ENCODE measurements at regions not wholly inside any gene's neighbourhood (a gene's known extent, or its start where the extent isn't known, plus 50 kb on each side); places are given as distances from the start of the nearest gene placed in this dataset.

DNA sequence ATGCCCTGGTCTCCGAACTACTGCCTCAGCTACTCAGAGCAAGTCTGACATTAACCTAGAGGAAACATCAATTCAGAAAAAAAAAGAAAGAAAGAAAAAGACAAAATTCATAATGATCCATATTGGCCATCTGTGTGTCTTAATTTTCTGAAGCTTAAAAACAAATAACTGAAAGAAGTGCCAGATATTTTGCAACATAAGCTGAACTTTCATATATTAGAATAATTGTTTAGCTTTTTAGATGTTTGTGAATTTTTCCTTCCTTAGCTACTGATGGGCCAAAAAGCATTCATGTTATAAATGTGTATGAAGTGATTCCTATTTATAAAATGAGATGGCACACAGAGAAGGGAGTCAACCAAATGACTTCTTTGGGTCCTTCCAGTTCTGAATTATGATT lies 555.0 kb upstream of the CHAC2 start:
- Histone ChIP-seq H2AFZ (ENCODE audit: control insufficient read depth, low read length) (no peak overlapping the region), H3K27me3 (ENCODE audit: control insufficient read depth, extremely low read depth, insufficient read depth, low read length) (peaks cover 3% of the 10 kb centered on the region), H3K9ac (ENCODE audit: control insufficient read depth, extremely low read depth, insufficient read depth, low read length) (no peak overlapping the region), H3K4me3 (ENCODE audit: control insufficient read depth in 2 of 3, extremely low read depth in 1 of 3, insufficient read depth in 2 of 3, low read depth in 1 of 3, low read length in 3 of 3) (no peak overlapping the region), H3K9me3 (ENCODE audit: control insufficient read depth, low read depth, low read length) (no peaks in the 10 kb centered on the region), H3K9me1 (ENCODE audit: control insufficient read depth, extremely low read depth, insufficient read depth, low read length) (no peaks in the 10 kb centered on the region), H3K27ac (ENCODE audit: control insufficient read depth, insufficient read depth, low read length) (no peak overlapping the region), H3K4me2 (ENCODE audit: control insufficient read depth, extremely low read depth, insufficient read depth, low read depth, low read length) (no peak overlapping the region), H3K79me2 (ENCODE audit: control insufficient read depth, insufficient read depth, low read length) (no peaks in the 10 kb centered on the region), H3K4me1 (ENCODE audit: control insufficient read depth, extremely low read depth, insufficient read depth, low read length) (no peaks in the 10 kb centered on the region), H4K20me1 (ENCODE audit: control insufficient read depth, extremely low read depth, insufficient read depth, low read length) (no peaks in the 10 kb centered on the region), H3K36me3 (ENCODE audit: control insufficient read depth in 2 of 2, extremely low read depth in 1 of 2, insufficient read depth in 2 of 2, low read length in 2 of 2) (no peaks in the 10 kb centered on the region)
- FAIRE-seq (no peak), DNase-seq (ENCODE audit: low read depth, low spot score) (no peak)
- dilution Hi-C loops (cut with MboI; ENCODE audit: extremely low pct_ligation_motif_present, low sequenced_read_pairs): no loop called here
- no peak for TF ChIP-seq EZH2 (IDR thresholded peaks at IDR 0.05; ENCODE audit: low read length)
- TF ChIP-seq, protein P1, sequence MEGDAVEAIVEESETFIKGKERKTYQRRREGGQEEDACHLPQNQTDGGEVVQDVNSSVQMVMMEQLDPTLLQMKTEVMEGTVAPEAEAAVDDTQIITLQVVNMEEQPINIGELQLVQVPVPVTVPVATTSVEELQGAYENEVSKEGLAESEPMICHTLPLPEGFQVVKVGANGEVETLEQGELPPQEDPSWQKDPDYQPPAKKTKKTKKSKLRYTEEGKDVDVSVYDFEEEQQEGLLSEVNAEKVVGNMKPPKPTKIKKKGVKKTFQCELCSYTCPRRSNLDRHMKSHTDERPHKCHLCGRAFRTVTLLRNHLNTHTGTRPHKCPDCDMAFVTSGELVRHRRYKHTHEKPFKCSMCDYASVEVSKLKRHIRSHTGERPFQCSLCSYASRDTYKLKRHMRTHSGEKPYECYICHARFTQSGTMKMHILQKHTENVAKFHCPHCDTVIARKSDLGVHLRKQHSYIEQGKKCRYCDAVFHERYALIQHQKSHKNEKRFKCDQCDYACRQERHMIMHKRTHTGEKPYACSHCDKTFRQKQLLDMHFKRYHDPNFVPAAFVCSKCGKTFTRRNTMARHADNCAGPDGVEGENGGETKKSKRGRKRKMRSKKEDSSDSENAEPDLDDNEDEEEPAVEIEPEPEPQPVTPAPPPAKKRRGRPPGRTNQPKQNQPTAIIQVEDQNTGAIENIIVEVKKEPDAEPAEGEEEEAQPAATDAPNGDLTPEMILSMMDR (optimal IDR thresholded peaks at IDR 0.05 in 1 of 3, IDR thresholded peaks at IDR 0.05 in 1 of 3, conservative IDR thresholded peaks at IDR 0.05 in 1 of 3; ENCODE audit: extremely low read depth in 1 of 3, insufficient read depth in 2 of 3, low read length in 3 of 3): no peak

DNA sequence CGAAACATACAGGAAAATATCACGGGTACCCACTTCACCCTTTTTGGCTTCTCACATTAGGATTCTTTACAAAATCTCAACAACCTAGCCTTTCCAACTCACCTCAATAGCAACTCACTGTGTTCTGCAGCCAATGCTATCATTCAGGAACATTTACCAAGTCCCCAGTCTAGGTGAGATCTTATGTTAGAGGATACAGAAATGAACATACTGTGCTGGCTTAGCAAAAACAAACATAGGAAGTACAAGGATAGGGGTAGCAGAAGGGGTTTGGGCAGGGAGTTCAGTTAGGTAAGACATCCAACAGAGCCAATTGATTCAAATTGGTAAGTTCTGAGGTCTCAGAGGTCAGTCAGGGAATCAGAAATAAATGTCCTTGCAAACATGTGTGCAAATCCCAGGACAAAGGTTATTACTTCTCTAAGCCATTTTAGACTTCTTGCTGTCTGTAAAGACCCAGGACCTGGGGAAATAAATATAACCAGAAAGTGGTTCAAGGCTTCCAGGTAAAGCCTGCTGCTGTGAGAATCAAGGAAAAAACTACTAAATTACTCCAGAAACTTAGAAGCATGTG lies 556.3 kb upstream of the CHAC2 start:
- Histone ChIP-seq H3K9me1 (ENCODE audit: control insufficient read depth, extremely low read depth, insufficient read depth, low read length) (no peaks in the 10 kb centered on the region), H3K27me3 (ENCODE audit: control insufficient read depth, extremely low read depth, insufficient read depth, low read length) (peaks cover 3% of the 10 kb centered on the region), H3K36me3 (ENCODE audit: control insufficient read depth in 2 of 2, extremely low read depth in 1 of 2, insufficient read depth in 2 of 2, low read length in 2 of 2) (no peaks in the 10 kb centered on the region), H4K20me1 (ENCODE audit: control insufficient read depth, extremely low read depth, insufficient read depth, low read length) (no peaks in the 10 kb centered on the region), H3K4me3 (ENCODE audit: control insufficient read depth in 2 of 3, extremely low read depth in 1 of 3, insufficient read depth in 2 of 3, low read depth in 1 of 3, low read length in 3 of 3) (no peak overlapping the region), H3K27ac (ENCODE audit: control insufficient read depth, insufficient read depth, low read length) (no peak overlapping the region), H2AFZ (ENCODE audit: control insufficient read depth, low read length) (no peak overlapping the region), H3K4me2 (ENCODE audit: control insufficient read depth, extremely low read depth, insufficient read depth, low read depth, low read length) (no peak overlapping the region), H3K9me3 (ENCODE audit: control insufficient read depth, low read depth, low read length) (no peaks in the 10 kb centered on the region), H3K9ac (ENCODE audit: control insufficient read depth, extremely low read depth, insufficient read depth, low read length) (no peak overlapping the region), H3K4me1 (ENCODE audit: control insufficient read depth, extremely low read depth, insufficient read depth, low read length) (no peaks in the 10 kb centered on the region), H3K79me2 (ENCODE audit: control insufficient read depth, insufficient read depth, low read length) (no peaks in the 10 kb centered on the region)
- FAIRE-seq: no peak
- dilution Hi-C loops (cut with MboI; ENCODE audit: extremely low pct_ligation_motif_present, low sequenced_read_pairs): no loop called here
- DNase-seq (ENCODE audit: low read depth, low spot score): no peak
- no peak for TF ChIP-seq EZH2 (IDR thresholded peaks at IDR 0.05; ENCODE audit: low read length)
- TF ChIP-seq, protein P1 (optimal IDR thresholded peaks at IDR 0.05 in 1 of 3, IDR thresholded peaks at IDR 0.05 in 1 of 3, conservative IDR thresholded peaks at IDR 0.05 in 1 of 3; ENCODE audit: extremely low read depth in 1 of 3, insufficient read depth in 2 of 3, low read length in 3 of 3): no peak
